GM21447 (cell line): ENCODE measurements at regions not wholly inside any gene's neighbourhood (a gene's known extent, or its start where the extent isn't known, plus 50 kb on each side); places are given as distances from the start of the nearest gene placed in this dataset.
"Not testable (repeated sequence)": the region's sequence is repeated elsewhere in the genome, so short reads cannot be mapped to it uniquely, and the experiment has no call there.

Experiments used
- ATAC-seq: cut with Tn5 transposase; IDR thresholded peaks from one replicate; pipeline ENCODE4 v1.9.1; 2021; ENCODE audit not compliant: unreplicated experiment

- no peak for ATAC-seq
These were observed 273.0 kb upstream of the CRY1 start for GRCh38 chr12:107366322-107366721.

GRCh38 chr12:107368586-107368985 lies 275.2 kb upstream of the CRY1 start:
- ATAC-seq: no peak

GRCh38 chr12:107369006-107369405 lies 275.7 kb upstream of the CRY1 start:
- no peak for ATAC-seq

GRCh38 chr12:107369679-107370078 lies 276.3 kb upstream of the CRY1 start:
- no peak for ATAC-seq

GRCh38 chr12:107372229-107372658 lies 278.9 kb upstream of the CRY1 start:
- no peak for ATAC-seq

GRCh38 chr12:107373238-107373809 lies 280.0 kb upstream of the CRY1 start:
- no peak for ATAC-seq

- ATAC-seq: no peak
These were observed 281.0 kb upstream of the CRY1 start for GRCh38 chr12:107374161-107374840.

GRCh38 chr12:107375231-107375630 lies 281.9 kb upstream of the CRY1 start:
- ATAC-seq: no peak

- no peak for ATAC-seq
These were observed 284.4 kb upstream of the CRY1 start for GRCh38 chr12:107377596-107378385.

- ATAC-seq: no peak
These were observed 285.3 kb upstream of the CRY1 start for GRCh38 chr12:107378609-107379008.

GRCh38 chr12:107379142-107379851 lies 285.9 kb upstream of the CRY1 start:
- not testable (repeated sequence) for ATAC-seq

- ATAC-seq: no peak
These were observed 286.7 kb upstream of the CRY1 start for GRCh38 chr12:107379852-107380567.

- no peak for ATAC-seq
These were observed 291.3 kb upstream of the CRY1 start for GRCh38 chr12:107384645-107385044.

GRCh38 chr12:107385509-107385908 lies 292.2 kb upstream of the CRY1 start:
- ATAC-seq: no peak

- no peak for ATAC-seq
These were observed 293.2 kb upstream of the CRY1 start for GRCh38 chr12:107386569-107386968.

GRCh38 chr12:107388263-107388662 lies 294.9 kb upstream of the CRY1 start:
- no peak for ATAC-seq

GRCh38 chr12:107390414-107390813 lies 295.2 kb upstream of the PWP1 start:
- ATAC-seq: no peak

- ATAC-seq: no peak
These were observed 292.4 kb upstream of the PWP1 start for GRCh38 chr12:107393043-107393717.

GRCh38 chr12:107394693-107395092 lies 290.9 kb upstream of the PWP1 start:
- ATAC-seq: no peak

GRCh38 chr12:107395817-107396216 lies 289.8 kb upstream of the PWP1 start:
- no peak for ATAC-seq
